HEK293T (cell line): ENCODE measurements at regions not wholly inside any gene's neighbourhood (a gene's known extent, or its start where the extent isn't known, plus 50 kb on each side); places are given as distances from the start of the nearest gene placed in this dataset.

Experiments used
- ARNT ChIP-seq: fragments of 450-650 bp; IDR thresholded peaks from 2 replicates; pipeline ENCODE4 v1.6.1; 2017; ENCODE audit warnings: mild to moderate bottlenecking
- BHLHE40 ChIP-seq: fragments of 450-650 bp; IDR thresholded peaks from 2 replicates; pipeline ENCODE4 v1.6.1; 2016; ENCODE audit warnings: mild to moderate bottlenecking, moderate library complexity, borderline replicate concordance
- FOXA1 ChIP-seq: fragments of 450-650 bp; IDR thresholded peaks from 2 replicates; pipeline ENCODE4 v1.6.1; 2016; ENCODE audit warnings: mild to moderate bottlenecking
- FOXK2 ChIP-seq: fragments of 450-650 bp; IDR thresholded peaks from 2 replicates; pipeline ENCODE4 v1.6.1; 2016; ENCODE audit warnings: mild to moderate bottlenecking
- FOXM1 ChIP-seq: fragments of 450-650 bp; IDR thresholded peaks from 2 replicates; pipeline ENCODE4 v1.6.1; 2017; ENCODE audit warnings: mild to moderate bottlenecking, borderline replicate concordance
- HDGF ChIP-seq: fragments of 450-650 bp; IDR thresholded peaks from 2 replicates; pipeline ENCODE4 v1.6.1; 2017; ENCODE audit warnings: antibody characterized with exemption, borderline replicate concordance
- LEF1 ChIP-seq: fragments of 450-650 bp; IDR thresholded peaks from 2 replicates; pipeline ENCODE4 v1.6.1; 2017; ENCODE audit warnings: mild to moderate bottlenecking, borderline replicate concordance
- NFRKB ChIP-seq: fragments of 450-650 bp; IDR thresholded peaks from 2 replicates; pipeline ENCODE4 v1.6.1; 2016; ENCODE audit warnings: mild to moderate bottlenecking, moderate library complexity
- SP1 ChIP-seq: fragments of 450-650 bp; IDR thresholded peaks from 2 replicates; pipeline ENCODE4 v1.6.1; 2017
- SUZ12 ChIP-seq: fragments of 450-650 bp; IDR thresholded peaks from 2 replicates; pipeline ENCODE4 v1.6.1; 2016; ENCODE audit warnings: mild to moderate bottlenecking
- TARDBP ChIP-seq: fragments of 450-650 bp; IDR thresholded peaks from 2 replicates; pipeline ENCODE4 v1.6.1; 2016
- ZNF384 ChIP-seq: fragments of 450-650 bp; IDR thresholded peaks from 2 replicates; pipeline ENCODE4 v1.6.1; 2016
- TF ChIP-seq, protein P1 (sequence below): fragments of 450-650 bp; IDR thresholded peaks from 2 replicates; pipeline ENCODE4 v1.6.1; 2016

DNA sequence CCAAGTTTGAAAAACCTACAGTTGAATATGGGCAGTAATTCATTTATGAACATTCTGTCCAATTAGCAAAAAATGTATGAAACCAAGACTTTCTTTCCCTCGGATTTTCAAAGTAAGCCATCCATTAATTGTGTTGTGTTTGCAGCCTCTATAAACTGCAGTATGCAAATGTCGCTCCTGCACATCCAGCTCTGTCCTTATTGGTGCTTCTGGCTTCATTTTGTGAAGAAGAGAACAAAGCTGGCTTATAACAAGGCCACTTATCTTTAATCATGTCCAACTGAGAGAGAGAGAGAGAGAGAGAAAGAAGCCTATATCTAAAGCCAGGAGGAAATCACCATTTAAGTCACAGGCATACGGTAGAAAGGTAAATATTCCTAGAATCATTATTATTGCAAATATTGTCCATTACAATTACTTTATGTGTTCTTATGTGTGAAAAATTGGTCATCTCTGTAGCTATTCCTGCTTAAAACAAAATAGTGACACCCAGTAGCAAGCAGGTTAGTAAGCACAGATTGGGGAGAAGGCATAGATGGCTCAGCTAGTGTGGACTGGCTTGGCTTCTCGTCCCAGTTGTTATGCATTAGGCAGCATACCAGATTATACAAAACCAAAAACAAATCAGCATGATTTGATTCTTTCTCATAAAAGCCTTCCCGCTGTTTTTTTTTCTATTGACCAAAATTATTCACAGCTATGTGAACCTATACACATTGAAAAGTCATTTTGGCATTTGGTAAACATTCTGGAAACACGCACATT lies 726.4 kb upstream of the SOX11 start:
- TF ChIP-seq SP1 (no peak), FOXM1 (no peak), FOXK2 (no peak), TARDBP (no peak), SUZ12 (no peak), ZNF384 (no peak), BHLHE40 (no peak), FOXA1 (no peak), ARNT (no peak), NFRKB (no peak), HDGF (no peak), LEF1 (no peak)
- TF ChIP-seq, protein P1, sequence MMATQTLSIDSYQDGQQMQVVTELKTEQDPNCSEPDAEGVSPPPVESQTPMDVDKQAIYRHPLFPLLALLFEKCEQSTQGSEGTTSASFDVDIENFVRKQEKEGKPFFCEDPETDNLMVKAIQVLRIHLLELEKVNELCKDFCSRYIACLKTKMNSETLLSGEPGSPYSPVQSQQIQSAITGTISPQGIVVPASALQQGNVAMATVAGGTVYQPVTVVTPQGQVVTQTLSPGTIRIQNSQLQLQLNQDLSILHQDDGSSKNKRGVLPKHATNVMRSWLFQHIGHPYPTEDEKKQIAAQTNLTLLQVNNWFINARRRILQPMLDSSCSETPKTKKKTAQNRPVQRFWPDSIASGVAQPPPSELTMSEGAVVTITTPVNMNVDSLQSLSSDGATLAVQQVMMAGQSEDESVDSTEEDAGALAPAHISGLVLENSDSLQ, result no peak
